Adrenal gland (tissue), 9 donors: ENCODE measurements at regions not wholly inside any gene's neighbourhood (a gene's known extent, or its start where the extent isn't known, plus 50 kb on each side); places are given as distances from the start of the nearest gene placed in this dataset.

ENCODE experiments used
- DNase-seq, 7 donors: peaks; one replicate each; pipeline ENCODE4 v3.0.0-alpha.2; 2019 to 2020
- H3K27ac ChIP-seq, 5 donors: fragments of 200-600 bp; sonication (generic) in 4 of 5; 1 replicate in 3 of 5; 2 replicates in 2 of 5; pipeline versions ENCODE4 v1.5.1 to v1.8.0; 2016 to 2020; ENCODE audit warnings: mild to moderate bottlenecking in 1 of 5
- H3K27me3 ChIP-seq: fragments of 200-600 bp; 2 replicates; pipeline ENCODE4 v1.8.0; 2021
- H3K36me3 ChIP-seq, 2 donors: fragments of 200-600 bp; replicated peaks in 1 of 2; 1 replicate in 1 of 2; 2 replicates in 1 of 2; pipeline versions ENCODE4 v1.5.1 to v1.8.0; 2018 to 2022
- H3K4me1 ChIP-seq, 2 donors: fragments of 200-600 bp; replicated peaks in 1 of 2; 1 replicate in 1 of 2; 2 replicates in 1 of 2; pipeline versions ENCODE4 v1.5.1 to v1.8.0; 2018 to 2021
- H3K4me3 ChIP-seq, 4 donors: fragments of 200-600 bp; sonication (generic) in 3 of 4; one replicate each; pipeline ENCODE4 v1.5.1; 2016 to 2018
- H3K9me3 ChIP-seq, 3 donors: fragments of 200-600 bp; sonication (generic) in 1 of 3; replicated peaks in 1 of 3; 1 replicate in 2 of 3; 2 replicates in 1 of 3; pipeline versions ENCODE4 v1.5.1 to v1.8.0; 2016 to 2021
- POLR2A ChIP-seq, 2 donors: fragments of 450-650 bp; IDR thresholded peaks; one replicate each; pipeline ENCODE4 v1.6.1; 2017; ENCODE audit warnings: antibody characterized with exemption in 2 of 2, mild to moderate bottlenecking in 2 of 2, moderate library complexity in 1 of 2
- WGBS, 4 donors: extraction: QIAGEN DNeasy Blood & Tissue Kit in 2 of 4; methylation state at CpG; one replicate each; pipeline versions ENCODE4 v1.1.5 to v1.1.7; 2013 to 2017; 5-methylcytosine and 5-hydroxymethylcytosine counted together
- intact Hi-C, 2 donors: fragments of 100-400 bp; cut with DNase I; formaldehyde crosslinking; loops; one replicate each; pipeline versions ENCODE4 v1.14.1 to v1.15.0; 2022 to 2023
- TF ChIP-seq, protein P1 (sequence below), 6 experiments: fragments of 450-650 bp in 4 of 6; fragments of 200-600 bp in 2 of 6; sonication (generic) in 1 of 6; IDR thresholded peaks; 1 replicate in 5 of 6; 2 replicates in 1 of 6; pipeline versions ENCODE4 v1.5.1 to v1.8.0; 2016 to 2021; ENCODE audit warnings: antibody characterized with exemption in 6 of 6, mild to moderate bottlenecking in 2 of 6, moderate library complexity in 1 of 6
- donor health status: healthy with polysubstance abuse.
- donor health status: Bipolar disorder and iron deficiency.
- donor health status: DM: yes; HTN: yes; CAD: no.
- donor health status: DM: no; HTN: no; CAD: no.
- donor health status: DM: no; HTN: no; CAD: no.

DNA sequence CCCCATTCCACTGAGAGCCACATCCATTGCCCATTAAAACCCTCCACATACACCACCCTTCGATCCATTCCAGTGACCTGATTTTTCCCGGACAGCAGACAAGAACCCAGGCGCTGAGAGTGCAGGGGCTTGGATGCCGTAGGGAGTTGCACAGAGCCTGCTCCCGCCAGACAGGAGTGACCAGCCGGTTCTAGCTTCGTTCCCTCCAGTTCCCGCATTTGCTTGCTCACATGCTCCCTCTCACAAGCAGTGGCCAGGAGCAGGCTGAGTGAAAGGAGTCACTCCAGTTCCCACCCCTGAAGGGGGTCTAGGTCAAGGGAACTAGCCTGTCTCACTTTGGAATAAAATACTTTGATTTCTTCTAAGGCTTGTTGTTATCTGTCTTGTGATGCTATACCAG is 119.5 kb downstream of the SKIDA1 start:
- Histone ChIP-seq H3K36me3 (no peaks in the 10 kb centered on the region), H3K27me3 (no peaks in the 10 kb centered on the region), H3K27ac (no peak overlapping the region), H3K4me1 (no peaks in the 10 kb centered on the region), H3K4me3 (no peak overlapping the region), H3K9me3 (no peaks in the 10 kb centered on the region)
- WGBS, 4 donors, result 81 to 96% (median 88%) methylated on average over 8 of the region's 8 CpGs
- no peak for DNase-seq
- intact Hi-C loops, result no loop called here
- TF ChIP-seq POLR2A (IDR thresholded peaks at IDR 0.05), result no peak
- TF ChIP-seq, protein P1, sequence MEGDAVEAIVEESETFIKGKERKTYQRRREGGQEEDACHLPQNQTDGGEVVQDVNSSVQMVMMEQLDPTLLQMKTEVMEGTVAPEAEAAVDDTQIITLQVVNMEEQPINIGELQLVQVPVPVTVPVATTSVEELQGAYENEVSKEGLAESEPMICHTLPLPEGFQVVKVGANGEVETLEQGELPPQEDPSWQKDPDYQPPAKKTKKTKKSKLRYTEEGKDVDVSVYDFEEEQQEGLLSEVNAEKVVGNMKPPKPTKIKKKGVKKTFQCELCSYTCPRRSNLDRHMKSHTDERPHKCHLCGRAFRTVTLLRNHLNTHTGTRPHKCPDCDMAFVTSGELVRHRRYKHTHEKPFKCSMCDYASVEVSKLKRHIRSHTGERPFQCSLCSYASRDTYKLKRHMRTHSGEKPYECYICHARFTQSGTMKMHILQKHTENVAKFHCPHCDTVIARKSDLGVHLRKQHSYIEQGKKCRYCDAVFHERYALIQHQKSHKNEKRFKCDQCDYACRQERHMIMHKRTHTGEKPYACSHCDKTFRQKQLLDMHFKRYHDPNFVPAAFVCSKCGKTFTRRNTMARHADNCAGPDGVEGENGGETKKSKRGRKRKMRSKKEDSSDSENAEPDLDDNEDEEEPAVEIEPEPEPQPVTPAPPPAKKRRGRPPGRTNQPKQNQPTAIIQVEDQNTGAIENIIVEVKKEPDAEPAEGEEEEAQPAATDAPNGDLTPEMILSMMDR (IDR thresholded peaks at IDR 0.05), result no peak

GRCh38 chr10:21403256-21404015 is 122.0 kb downstream of the SKIDA1 start:
- no peak for DNase-seq
- no peak overlapping the region for H3K4me3 ChIP-seq
- no peak overlapping the region for H3K27ac ChIP-seq
- 89 to 96% (median 94%) methylated on average over 8 of the region's 8 CpGs for WGBS, 4 donors
- H3K27me3 ChIP-seq, result no peaks in the 10 kb centered on the region
- intact Hi-C loops, result no loop called here
- no peaks in the 10 kb centered on the region for H3K4me1 ChIP-seq
- H3K9me3 ChIP-seq, result no peaks in the 10 kb centered on the region
- TF ChIP-seq, protein P1 (IDR thresholded peaks at IDR 0.05), result no peak
- H3K36me3 ChIP-seq, result no peaks in the 10 kb centered on the region

GRCh38 chr10:21402606-21403083 is 122.8 kb downstream of the SKIDA1 start:
- Histone ChIP-seq H3K4me3 (no peak overlapping the region), H3K9me3 (no peaks in the 10 kb centered on the region), H3K36me3 (no peaks in the 10 kb centered on the region), H3K4me1 (no peaks in the 10 kb centered on the region), H3K27ac (no peak overlapping the region), H3K27me3 (no peaks in the 10 kb centered on the region)
- intact Hi-C loops, result no loop called here
- TF ChIP-seq, protein P1 (IDR thresholded peaks at IDR 0.05), result no peak
- TF ChIP-seq POLR2A (IDR thresholded peaks at IDR 0.05), result no peak
- WGBS, 4 donors, result 60 to 77% (median 63%) methylated on average over 4 of the region's 4 CpGs
- DNase-seq, result no peak

- no peaks in the 10 kb centered on the region for H3K27me3 ChIP-seq
- H3K4me1 ChIP-seq, result no peaks in the 10 kb centered on the region
- WGBS, 4 donors, result 84 to 91% (median 90%) methylated on average over 2 of the region's 2 CpGs
- no peaks in the 10 kb centered on the region for H3K9me3 ChIP-seq
- H3K36me3 ChIP-seq, result no peaks in the 10 kb centered on the region
- H3K4me3 ChIP-seq, result no peak overlapping the region
- no peak overlapping the region for H3K27ac ChIP-seq
- intact Hi-C loops, result no loop called here
- peak; percentile 32 to 65 (median 56) for DNase-seq
- TF ChIP-seq POLR2A (IDR thresholded peaks at IDR 0.05), result no peak
- TF ChIP-seq, protein P1 (IDR thresholded peaks at IDR 0.05), result no peak
These were observed 124.3 kb downstream of the SKIDA1 start for GRCh38 chr10:21401196-21401595.
